NCI-H2196 treated with DMSO at 0.1 percent for 48 hours (cell line): ENCODE measurements at regions not wholly inside any gene's neighbourhood (a gene's known extent, or its start where the extent isn't known, plus 50 kb on each side); places are given as distances from the start of the nearest gene placed in this dataset.
"Not testable (repeated sequence)": the region's sequence is repeated elsewhere in the genome, so short reads cannot be mapped to it uniquely, and the experiment has no call there.

Source experiments
- DNase-seq: peaks from one replicate; lab custom pipeline; 2025; ENCODE audit not compliant: unreplicated experiment; lab: John Stamatoyannopoulos, UW

DNA sequence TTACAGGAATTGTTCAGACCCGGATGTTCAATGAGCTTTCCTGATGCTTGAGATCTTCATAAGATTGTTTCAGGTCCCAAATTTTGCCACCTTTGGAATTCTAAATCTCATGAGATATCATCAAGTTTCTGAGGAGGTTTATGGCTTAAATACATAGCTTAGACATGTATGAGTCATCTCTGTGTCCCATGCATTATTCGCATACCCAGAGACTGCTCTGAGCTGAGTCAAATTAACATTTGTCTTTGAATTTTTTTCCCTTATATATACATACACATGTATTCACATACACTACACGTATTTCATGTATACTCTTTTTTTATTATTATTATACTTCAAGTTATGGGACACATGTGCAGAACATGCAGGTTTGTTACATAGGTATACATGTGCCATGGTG is 744.6 kb downstream of the BRINP1 start:
- no peak for DNase-seq

GRCh38 chr9:118630079-118630478 is 739.2 kb downstream of the BRINP1 start:
- DNase-seq = no peak

- no peak for DNase-seq
Observed at GRCh38 chr9:118630931-118631595, 738.2 kb downstream of the BRINP1 start.

DNA sequence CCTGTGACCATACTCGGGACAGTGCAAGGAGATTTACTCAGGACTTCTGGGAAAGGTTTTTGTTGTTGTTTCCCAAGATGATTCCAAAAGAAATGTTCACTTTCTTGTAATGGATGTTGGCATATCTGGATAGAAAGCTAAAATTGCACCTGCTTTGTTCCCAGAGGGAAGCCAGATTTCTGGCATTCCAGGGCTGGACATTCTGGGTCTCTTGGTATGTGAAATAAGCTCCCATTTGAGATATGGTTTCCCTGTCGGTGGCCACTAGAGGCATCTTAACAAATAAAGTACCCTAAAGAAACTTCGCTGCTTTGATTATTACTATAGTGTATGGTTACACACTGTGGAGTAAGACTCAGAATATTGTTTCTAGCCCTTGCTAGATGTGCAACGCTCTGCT is 737.3 kb downstream of the BRINP1 start:
- no peak for DNase-seq

DNA sequence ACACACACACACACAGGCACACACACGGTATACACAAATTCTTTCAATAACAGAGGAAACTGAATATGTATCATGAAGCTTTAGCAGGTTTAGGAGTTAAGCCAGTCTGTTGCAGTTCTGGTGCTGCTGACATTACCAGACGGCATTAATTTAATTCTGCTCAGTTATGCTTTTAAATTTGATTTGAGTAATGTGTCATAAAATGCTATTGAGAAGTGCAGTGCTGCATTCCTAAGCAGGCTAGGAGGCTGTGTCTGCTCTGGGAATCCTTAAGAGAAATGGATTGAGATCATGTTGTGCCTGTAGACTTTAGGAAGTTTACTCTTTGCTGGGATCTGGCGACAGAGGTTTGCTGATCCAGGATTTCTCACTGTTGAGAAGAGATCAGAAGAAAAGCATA is 733.8 kb downstream of the BRINP1 start:
- DNase-seq = no peak

GRCh38 chr9:118637681-118638080 is 731.6 kb downstream of the BRINP1 start:
- no peak for DNase-seq

DNA sequence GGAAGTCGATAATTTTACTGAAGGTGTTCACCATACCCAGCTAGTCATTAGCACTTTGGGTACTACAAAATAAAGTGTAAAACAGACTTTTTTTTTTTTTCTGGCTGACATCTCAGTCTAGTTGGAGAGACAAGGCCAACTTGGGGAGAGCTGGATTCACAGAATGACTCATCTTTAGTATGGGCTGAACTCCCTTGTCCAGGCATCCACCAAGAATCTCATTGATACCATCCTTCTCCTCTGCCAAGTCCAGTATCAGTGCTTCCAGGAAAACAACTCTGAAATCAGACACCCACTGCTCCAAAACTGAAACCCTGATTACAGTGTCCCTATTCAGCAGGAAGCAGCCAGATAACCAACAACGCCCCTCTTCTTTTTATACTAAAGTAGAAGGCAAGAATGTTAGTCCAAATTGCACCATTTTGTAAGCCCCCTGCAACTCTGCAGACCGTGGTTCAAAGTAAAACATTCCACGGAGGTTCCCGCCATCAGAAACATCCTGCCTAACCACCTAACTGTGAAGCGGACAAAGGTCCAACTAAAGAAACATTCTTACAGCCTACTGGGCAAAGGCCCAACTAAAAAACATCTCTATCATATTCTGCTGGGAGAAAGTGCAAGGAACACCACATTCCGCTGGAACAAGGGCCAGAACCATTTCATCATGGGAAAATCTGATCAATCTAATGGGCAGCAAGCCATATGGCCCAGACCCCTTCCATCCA is 728.2 kb downstream of the BRINP1 start:
- no peak for DNase-seq

- peak; percentile 10 for DNase-seq
Observed at GRCh38 chr9:118643118-118643517, 726.1 kb downstream of the BRINP1 start.

- no peak for DNase-seq
Observed at GRCh38 chr9:118644066-118644465, 725.2 kb downstream of the BRINP1 start.

DNA sequence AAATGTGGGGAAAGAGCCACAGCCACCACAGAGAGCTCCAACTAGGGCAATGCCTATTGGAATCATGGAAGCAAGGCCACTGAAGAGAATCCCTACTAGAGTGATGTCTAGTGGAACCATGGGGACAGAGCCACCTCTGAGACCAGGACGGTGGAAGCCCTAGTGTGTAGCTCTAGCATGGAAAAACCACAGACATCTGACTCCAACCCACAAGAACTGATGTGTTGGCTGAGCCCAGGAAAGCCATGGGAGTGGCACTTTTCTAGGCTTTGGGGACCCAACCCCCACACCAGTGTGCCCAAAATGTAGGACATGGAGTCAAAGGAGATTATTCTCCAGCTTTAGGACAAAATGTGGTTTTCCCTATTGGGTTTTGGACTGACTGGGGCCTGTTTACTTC is 721.9 kb downstream of the BRINP1 start:
- no peak for DNase-seq

DNA sequence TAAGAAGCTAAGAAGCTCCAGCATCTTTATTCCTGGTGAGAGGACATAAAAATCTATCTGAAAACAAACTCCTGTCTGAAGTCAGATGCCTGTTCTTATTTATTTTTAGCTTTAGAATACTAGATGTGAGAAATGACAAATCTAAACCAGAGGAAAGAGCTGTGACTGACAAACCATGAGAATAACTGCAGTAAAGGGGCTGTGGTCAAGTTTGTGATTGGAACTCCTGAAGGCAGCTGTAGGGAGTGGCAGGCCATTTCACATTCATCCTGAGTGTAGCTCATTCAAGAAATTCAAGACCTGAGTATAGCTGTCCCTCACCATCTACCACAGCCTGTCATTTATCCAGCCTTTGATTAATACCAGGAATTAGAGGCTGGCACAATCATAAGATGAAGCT is 718.8 kb downstream of the BRINP1 start:
- DNase-seq = no peak

DNA sequence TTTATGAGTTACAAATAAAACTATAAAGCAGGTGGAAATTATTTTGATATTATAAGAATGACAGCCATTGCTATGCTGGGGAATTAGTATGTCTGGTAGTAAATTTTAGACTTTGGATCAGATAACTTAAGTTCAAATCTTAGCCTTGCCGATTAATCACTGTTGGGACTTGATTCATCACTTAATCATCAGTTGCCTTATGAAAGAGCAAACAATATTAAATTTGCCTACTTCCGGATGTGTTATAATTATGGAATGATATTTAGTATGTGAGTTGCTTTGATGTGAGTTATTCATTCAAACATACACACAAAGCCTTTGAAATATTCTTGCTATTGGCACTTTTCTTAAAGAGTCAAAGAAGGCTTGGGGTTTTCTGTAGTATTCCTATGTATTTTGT is 717.7 kb downstream of the BRINP1 start:
- no peak for DNase-seq

- no peak for DNase-seq
Observed at GRCh38 chr9:118652258-118652657, 717.0 kb downstream of the BRINP1 start.

DNA sequence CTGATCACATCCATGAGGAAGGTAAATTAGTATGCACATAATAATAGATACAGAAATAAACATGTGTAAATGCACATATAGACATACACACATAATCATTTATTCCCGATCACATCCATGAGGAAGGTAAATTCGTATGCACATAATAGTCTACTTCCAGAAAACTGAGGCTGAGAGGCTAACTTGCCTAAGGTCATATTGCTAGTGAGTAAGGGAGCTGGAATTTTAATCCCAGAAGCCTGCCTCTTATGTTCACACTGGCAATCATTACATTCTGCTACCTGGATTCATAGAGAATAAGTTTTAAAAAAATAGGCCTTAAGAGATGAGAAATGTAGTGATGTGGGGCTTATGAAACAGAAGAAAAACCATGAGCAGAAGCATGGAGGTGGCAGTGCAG is 716.3 kb downstream of the BRINP1 start:
- no peak for DNase-seq

DNA sequence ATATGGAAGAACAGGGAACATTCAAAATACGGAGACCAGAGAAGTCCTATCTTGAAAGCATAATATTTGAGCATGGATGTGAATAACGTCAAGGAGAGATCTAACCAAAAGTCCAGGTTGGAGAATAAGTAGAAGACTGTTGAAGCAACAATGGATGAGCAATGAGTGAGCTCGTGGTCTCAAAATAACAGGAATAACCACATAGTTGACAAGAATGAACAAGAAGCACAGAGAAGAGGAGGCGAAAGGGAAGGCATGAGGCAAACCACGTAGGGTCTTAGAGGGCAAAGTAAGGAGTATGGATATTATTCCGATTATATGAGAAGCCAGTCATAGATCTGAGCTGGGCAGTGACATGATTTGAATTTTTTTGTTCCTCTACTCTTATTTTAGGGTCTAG is 710.2 kb downstream of the BRINP1 start:
- no peak for DNase-seq

GRCh38 chr9:118665226-118665919 is 703.9 kb downstream of the BRINP1 start:
- no peak for DNase-seq

GRCh38 chr9:118670011-118670953 is 699.0 kb downstream of the BRINP1 start:
- no peak for DNase-seq

DNA sequence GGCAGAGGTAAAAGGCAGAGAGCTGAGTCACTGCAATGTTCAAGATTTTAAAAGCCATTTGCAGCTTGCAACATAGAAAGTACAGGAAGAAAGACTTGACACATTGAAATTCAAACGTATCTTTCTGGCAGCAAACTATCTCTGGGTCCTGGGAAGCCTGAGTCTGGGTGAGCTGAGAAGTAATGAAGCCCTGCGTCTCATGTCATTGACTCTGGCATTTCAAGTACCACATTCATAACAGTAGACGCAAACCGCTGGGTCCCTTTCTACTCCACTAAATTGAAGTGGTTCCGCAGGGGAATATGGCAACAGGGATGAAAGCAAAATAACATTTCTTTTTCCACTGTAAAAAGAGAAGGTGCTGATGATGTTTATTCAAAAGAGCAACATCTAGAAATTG is 694.3 kb downstream of the BRINP1 start:
- DNase-seq = no peak

DNA sequence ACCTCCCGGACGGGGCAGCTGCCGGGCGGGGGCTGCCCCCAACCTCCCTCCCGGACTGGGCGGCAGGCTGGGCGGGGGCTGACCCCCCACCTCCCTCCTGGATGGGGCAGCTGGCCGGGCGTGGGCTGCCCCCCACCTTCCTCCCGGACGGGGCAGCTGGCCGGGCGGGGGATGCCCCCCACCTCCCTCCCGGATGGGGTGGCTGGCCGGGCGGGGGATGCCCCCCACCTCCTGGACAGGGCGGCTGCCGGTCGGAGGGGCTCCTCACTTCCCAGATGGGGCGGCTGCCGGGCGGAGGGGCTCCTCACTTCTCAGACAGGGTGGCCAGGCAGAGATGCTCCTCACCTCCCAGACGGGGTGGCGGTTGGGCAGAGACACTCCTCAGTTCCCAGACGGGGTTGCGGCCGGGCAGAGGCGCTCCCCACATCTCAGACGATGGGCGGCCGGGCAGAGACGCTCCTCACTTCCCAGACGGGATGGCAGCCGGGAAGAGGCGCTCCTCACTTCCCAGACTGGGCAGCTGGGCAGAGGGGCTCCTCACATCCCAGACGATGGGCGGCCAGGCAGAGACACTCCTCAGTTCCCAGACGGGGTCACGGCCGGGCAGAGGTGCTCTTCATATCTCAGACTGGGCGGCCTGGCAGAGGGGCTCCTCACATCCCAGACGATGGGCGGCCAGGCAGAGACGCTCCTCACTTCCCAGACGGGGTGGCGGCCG is 691.1 kb downstream of the BRINP1 start:
- not testable (repeated sequence) for DNase-seq

DNA sequence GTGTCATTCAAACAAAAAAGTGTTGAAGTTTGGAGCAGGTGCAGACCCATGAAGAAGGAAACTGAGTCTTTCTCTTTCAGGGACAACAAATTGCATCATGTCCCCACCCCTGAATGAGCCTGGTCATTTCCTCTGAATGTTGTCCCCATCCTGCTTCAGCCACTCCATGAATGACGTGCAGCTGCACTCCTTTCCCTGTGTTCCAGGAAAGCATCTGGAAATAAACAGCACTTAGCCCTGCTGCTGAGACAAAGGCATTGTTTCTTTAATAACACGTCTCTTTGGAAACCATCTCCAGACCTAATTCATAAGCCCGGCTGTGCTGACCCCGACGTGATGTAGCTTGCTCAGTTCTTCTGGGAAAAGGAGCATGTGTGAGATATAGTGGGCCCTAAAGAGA is 682.3 kb downstream of the BRINP1 start:
- DNase-seq = no peak

DNA sequence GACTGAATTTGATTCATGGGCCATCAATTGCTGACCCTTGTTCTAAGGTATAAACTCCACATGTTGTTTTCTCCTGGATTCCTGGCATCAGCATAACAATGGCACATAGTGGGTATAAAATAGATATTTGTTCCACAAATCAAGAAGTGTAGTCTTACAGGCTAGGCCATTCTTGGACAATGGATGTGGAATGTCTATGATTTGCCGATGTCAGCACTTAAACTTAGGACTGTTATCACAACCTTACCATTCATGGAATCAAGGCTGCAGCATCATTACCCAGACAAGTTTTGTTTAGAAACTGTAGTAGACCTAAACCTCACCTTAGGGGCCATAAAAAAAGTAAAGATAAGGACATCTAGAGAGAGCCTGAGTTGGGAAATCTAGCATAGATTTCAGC is 680.0 kb downstream of the BRINP1 start:
- DNase-seq = no peak
